ACC112 (cell line): ENCODE measurements at regions not wholly inside any gene's neighbourhood (a gene's known extent, or its start where the extent isn't known, plus 50 kb on each side); places are given as distances from the start of the nearest gene placed in this dataset.

Experiments used
- H2AFZ ChIP-seq: fragments of 200-600 bp; sonication (generic); one replicate; pipeline ENCODE4 v1.6.0; 2017; ENCODE audit warnings: antibody characterized with exemption, low read length; ENCODE audit not compliant: unreplicated experiment
- H3K27ac ChIP-seq: fragments of 200-600 bp; sonication (generic); 2 replicates; pipeline ENCODE4 v1.5.1; 2014; ENCODE audit warnings: low read depth, mild to moderate bottlenecking, antibody characterized with exemption, low read length, moderate library complexity
- H3K27me3 ChIP-seq: fragments of 200-600 bp; sonication (generic); 2 replicates; pipeline ENCODE4 v1.6.1; 2014; ENCODE audit warnings: mild to moderate bottlenecking, antibody characterized with exemption, low read length, moderate library complexity, mixed read lengths; ENCODE audit not compliant: insufficient read depth
- H3K36me3 ChIP-seq: fragments of 200-600 bp; sonication (generic); 2 replicates; pipeline ENCODE4 v1.6.1; 2016; ENCODE audit warnings: mild to moderate bottlenecking, antibody characterized with exemption, low read length, moderate library complexity, mixed read lengths; ENCODE audit not compliant: insufficient read depth
- H3K4me1 ChIP-seq: fragments of 200-600 bp; sonication (generic); one replicate; pipeline ENCODE4 v1.6.1; 2016; ENCODE audit warnings: low read length, mixed read lengths; ENCODE audit not compliant: insufficient read depth, unreplicated experiment, control insufficient read depth
- H3K4me3 ChIP-seq: fragments of 200-600 bp; sonication (generic); 2 replicates; pipeline ENCODE4 v1.5.1; 2014; ENCODE audit warnings: mild to moderate bottlenecking, low read depth, low read length
- H3K79me2 ChIP-seq: fragments of 200-600 bp; sonication (generic); one replicate; pipeline ENCODE4 v1.6.0; 2016; ENCODE audit warnings: low read length; ENCODE audit not compliant: control insufficient read depth, unreplicated experiment, insufficient read depth

DNA sequence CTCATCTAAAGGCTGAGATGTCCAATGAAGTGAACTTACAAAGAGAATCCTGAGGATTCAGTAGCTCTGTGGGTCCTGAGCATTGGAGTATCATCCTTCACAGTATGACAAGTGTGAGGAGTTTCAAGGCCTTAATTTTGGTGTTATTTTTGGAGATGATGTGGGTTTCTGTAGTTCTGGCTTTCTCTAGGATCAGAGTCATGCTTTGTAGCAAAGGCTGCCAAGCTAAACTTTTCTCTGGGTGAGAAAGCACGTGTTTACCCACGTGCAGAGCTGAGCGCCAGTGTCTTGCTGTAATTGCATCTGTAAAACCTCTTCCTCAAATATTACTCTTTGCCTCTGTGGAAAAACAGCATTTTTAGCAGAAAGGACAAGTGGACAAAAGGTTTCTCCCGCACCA is 387.8 kb upstream of the LYPLAL1 start:
- H2AFZ ChIP-seq = peak overlapping the region; percentile 65
- no peaks in the 10 kb centered on the region for H3K79me2 ChIP-seq
- H3K4me1 ChIP-seq = peaks cover 9% of the 10 kb centered on the region
- no peaks in the 10 kb centered on the region for H3K36me3 ChIP-seq
- H3K27me3 ChIP-seq = no peaks in the 10 kb centered on the region
- no peak overlapping the region for H3K27ac ChIP-seq
- H3K4me3 ChIP-seq = no peak overlapping the region

GRCh38 chr1:218787826-218788225 is 385.9 kb upstream of the LYPLAL1 start:
- Histone ChIP-seq H2AFZ (no peak overlapping the region), H3K4me1 (peaks cover 9% of the 10 kb centered on the region)

GRCh38 chr1:218796773-218797172 is 376.9 kb upstream of the LYPLAL1 start:
- no peak overlapping the region for H3K27ac ChIP-seq
- H3K36me3 ChIP-seq = no peaks in the 10 kb centered on the region
- no peak overlapping the region for H2AFZ ChIP-seq
- no peaks in the 10 kb centered on the region for H3K27me3 ChIP-seq
- no peaks in the 10 kb centered on the region for H3K4me1 ChIP-seq
- H3K79me2 ChIP-seq = no peaks in the 10 kb centered on the region
- no peak overlapping the region for H3K4me3 ChIP-seq

More at GRCh38 chr1:218787826-218788225, 385.9 kb upstream of the LYPLAL1 start:
- H3K4me3 ChIP-seq = no peak overlapping the region
- no peak overlapping the region for H3K27ac ChIP-seq
- no peaks in the 10 kb centered on the region for H3K27me3 ChIP-seq
- no peaks in the 10 kb centered on the region for H3K79me2 ChIP-seq
- H3K36me3 ChIP-seq = no peaks in the 10 kb centered on the region

GRCh38 chr1:218802799-218803198 is 370.9 kb upstream of the LYPLAL1 start:
- no peaks in the 10 kb centered on the region for H3K27me3 ChIP-seq
- no peak overlapping the region for H3K27ac ChIP-seq
- no peaks in the 10 kb centered on the region for H3K36me3 ChIP-seq
- H3K79me2 ChIP-seq = no peaks in the 10 kb centered on the region
- H2AFZ ChIP-seq = no peak overlapping the region
- H3K4me1 ChIP-seq = peaks cover 24% of the 10 kb centered on the region
- H3K4me3 ChIP-seq = no peak overlapping the region

GRCh38 chr1:218803351-218803997 is 370.2 kb upstream of the LYPLAL1 start:
- Histone ChIP-seq H3K4me1 (peaks cover 24% of the 10 kb centered on the region), H3K79me2 (no peaks in the 10 kb centered on the region), H3K36me3 (no peaks in the 10 kb centered on the region), H3K4me3 (no peak overlapping the region), H3K27me3 (no peaks in the 10 kb centered on the region), H2AFZ (peak overlapping the region; percentile 16), H3K27ac (peak overlapping the region; percentile 43)

- peaks cover 28% of the 10 kb centered on the region for H3K4me1 ChIP-seq
- no peaks in the 10 kb centered on the region for H3K27me3 ChIP-seq
- no peaks in the 10 kb centered on the region for H3K79me2 ChIP-seq
- peak overlapping the region; percentile 43 for H3K27ac ChIP-seq
- H2AFZ ChIP-seq = peak overlapping the region; percentile 16
- no peak overlapping the region for H3K4me3 ChIP-seq
- H3K36me3 ChIP-seq = no peaks in the 10 kb centered on the region
These were observed 369.5 kb upstream of the LYPLAL1 start for GRCh38 chr1:218804014-218804785.

- H3K27ac ChIP-seq = no peak overlapping the region
- H3K4me1 ChIP-seq = peaks cover 55% of the 10 kb centered on the region
- H2AFZ ChIP-seq = no peak overlapping the region
- H3K27me3 ChIP-seq = no peaks in the 10 kb centered on the region
- H3K36me3 ChIP-seq = no peaks in the 10 kb centered on the region
- H3K79me2 ChIP-seq = no peaks in the 10 kb centered on the region
- no peak overlapping the region for H3K4me3 ChIP-seq
These were observed 364.6 kb upstream of the LYPLAL1 start for GRCh38 chr1:218809061-218809460.

DNA sequence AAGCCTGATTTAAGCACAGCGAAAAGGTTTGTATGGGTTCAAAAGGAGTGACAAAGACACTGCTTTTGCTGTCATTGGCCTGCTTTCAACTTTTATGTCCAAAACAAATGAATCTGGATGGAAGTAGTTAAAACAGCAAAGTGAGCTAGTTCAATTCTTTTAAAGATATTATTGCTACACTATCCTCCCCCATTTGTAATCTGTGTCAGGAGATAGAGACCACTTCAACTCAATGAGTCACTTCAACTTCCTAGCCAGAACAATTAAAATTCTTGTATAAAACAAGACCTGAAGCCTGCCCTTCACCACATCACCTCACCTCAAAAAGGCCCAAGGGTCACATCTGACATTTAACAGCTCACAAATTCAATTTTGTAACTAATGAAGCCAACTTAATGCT is 364.1 kb upstream of the LYPLAL1 start:
- H3K36me3 ChIP-seq = no peaks in the 10 kb centered on the region
- H3K4me1 ChIP-seq = peaks cover 50% of the 10 kb centered on the region
- no peaks in the 10 kb centered on the region for H3K79me2 ChIP-seq
- H3K27me3 ChIP-seq = no peaks in the 10 kb centered on the region
- no peak overlapping the region for H3K4me3 ChIP-seq
- H3K27ac ChIP-seq = no peak overlapping the region
- no peak overlapping the region for H2AFZ ChIP-seq

GRCh38 chr1:218810306-218810705 is 363.4 kb upstream of the LYPLAL1 start:
- peaks cover 48% of the 10 kb centered on the region for H3K4me1 ChIP-seq
- no peaks in the 10 kb centered on the region for H3K27me3 ChIP-seq
- no peaks in the 10 kb centered on the region for H3K79me2 ChIP-seq
- H3K36me3 ChIP-seq = no peaks in the 10 kb centered on the region
- no peak overlapping the region for H3K27ac ChIP-seq
- H2AFZ ChIP-seq = no peak overlapping the region
- H3K4me3 ChIP-seq = no peak overlapping the region

GRCh38 chr1:218811497-218811896 is 362.2 kb upstream of the LYPLAL1 start:
- H3K27me3 ChIP-seq = no peaks in the 10 kb centered on the region

DNA sequence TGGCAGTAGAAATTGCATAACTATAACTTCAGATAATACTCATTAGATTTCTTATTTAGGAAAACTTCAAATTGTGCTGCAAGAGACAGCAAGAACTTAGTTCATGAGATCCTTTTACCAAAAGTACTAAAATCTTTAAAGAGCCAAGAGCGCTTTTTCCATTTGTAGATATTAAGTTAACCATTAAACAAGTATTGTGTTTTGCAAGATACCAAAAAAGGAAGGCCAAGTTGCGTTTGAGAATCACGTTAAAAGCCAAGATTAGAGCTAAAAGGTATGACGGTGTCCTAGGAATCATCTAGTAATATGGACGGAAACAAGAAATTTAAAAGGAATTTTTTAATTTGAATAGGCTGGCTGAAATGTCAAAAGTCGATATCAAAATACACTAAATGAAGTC is 361.3 kb upstream of the LYPLAL1 start:
- no peak overlapping the region for H3K27ac ChIP-seq
- no peaks in the 10 kb centered on the region for H3K79me2 ChIP-seq
- no peaks in the 10 kb centered on the region for H3K36me3 ChIP-seq

More at GRCh38 chr1:218811497-218811896, 362.2 kb upstream of the LYPLAL1 start:
- peaks cover 40% of the 10 kb centered on the region for H3K4me1 ChIP-seq
- no peak overlapping the region for H3K27ac ChIP-seq
- H3K4me3 ChIP-seq = no peak overlapping the region
- H3K36me3 ChIP-seq = no peaks in the 10 kb centered on the region
- H3K79me2 ChIP-seq = no peaks in the 10 kb centered on the region
- H2AFZ ChIP-seq = no peak overlapping the region

More for the DNA sequence above, 361.3 kb upstream of the LYPLAL1 start:
- H3K4me1 ChIP-seq = peaks cover 40% of the 10 kb centered on the region
- no peak overlapping the region for H3K4me3 ChIP-seq
- H3K27me3 ChIP-seq = no peaks in the 10 kb centered on the region
- no peak overlapping the region for H2AFZ ChIP-seq
